Activated T-cell treated with anti-CD3 and anti-CD28 coated beads, Interleukin-2, amount 50 U/mL, for 72 hours (primary cell): ENCODE measurements at regions not wholly inside any gene's neighbourhood (a gene's known extent, or its start where the extent isn't known, plus 50 kb on each side); places are given as distances from the start of the nearest gene placed in this dataset.
A peak's percentile ranks its signal among the peaks of the same experiment; 100 is the strongest.
"Not testable (repeated sequence)": the region's sequence is repeated elsewhere in the genome, so short reads cannot be mapped to it uniquely, and the experiment has no call there.

Experiments used
- ATAC-seq, 2 donors: fragments of 150-1000 bp; cut with Tn5 transposase; replicated peaks in 1 of 2; 2 replicates each; pipeline ENCODE4 v1.10.0; 2021; ENCODE audit warnings: moderate library complexity in 2 of 2, mild to moderate bottlenecking in 1 of 2
- DNase-seq, 2 donors: peaks; one replicate each; pipeline ENCODE4 v3.0.0; 2021 to 2022; ENCODE audit warnings: mixed read lengths in 1 of 2
- H3K27ac Mint-ChIP-seq: one replicate; pipeline ENCODE4 v1.8.0; 2022; ENCODE audit warnings: mild to moderate bottlenecking, moderate library complexity, mixed read lengths
- H3K27me3 Mint-ChIP-seq: one replicate; pipeline ENCODE4 v1.8.0; 2022; ENCODE audit warnings: low read depth, mixed read lengths
- H3K36me3 Mint-ChIP-seq, 2 donors: one replicate each; pipeline ENCODE4 v1.8.0; 2022; ENCODE audit warnings: mixed read lengths in 2 of 2, mild to moderate bottlenecking in 1 of 2; ENCODE audit not compliant: insufficient read depth in 2 of 2
- H3K4me1 Mint-ChIP-seq: one replicate; pipeline ENCODE4 v1.8.0; 2022; ENCODE audit warnings: low read depth, mixed read lengths
- H3K4me3 Mint-ChIP-seq, 2 donors: one replicate each; pipeline ENCODE4 v1.8.0; 2022; ENCODE audit warnings: mild to moderate bottlenecking in 2 of 2, mixed read lengths in 2 of 2, moderate library complexity in 2 of 2
- H3K9me3 Mint-ChIP-seq, 2 donors: one replicate each; pipeline ENCODE4 v1.8.0; 2022; ENCODE audit warnings: mixed read lengths in 2 of 2

- Mint-ChIP-seq H3K4me3 (no peak overlapping the region), H3K4me1 (no peaks in the 10 kb centered on the region), H3K9me3 (no peaks in the 10 kb centered on the region), H3K27ac (no peak overlapping the region), H3K27me3 (no peaks in the 10 kb centered on the region), H3K36me3 (no peaks in the 10 kb centered on the region)
- DNase-seq (no peak), ATAC-seq (no peak)
Observed at GRCh38 chr2:234179031-234179363, 128.5 kb downstream of the SPP2 start.

GRCh38 chr2:234178330-234179030 lies 128.0 kb downstream of the SPP2 start:
- H3K36me3 Mint-ChIP-seq: no peaks in the 10 kb centered on the region
- ATAC-seq: no peak
- DNase-seq: no peak
- H3K27ac Mint-ChIP-seq: no peak overlapping the region
- H3K4me3 Mint-ChIP-seq: no peak overlapping the region
- H3K9me3 Mint-ChIP-seq: no peaks in the 10 kb centered on the region
- no peaks in the 10 kb centered on the region for H3K27me3 Mint-ChIP-seq
- no peaks in the 10 kb centered on the region for H3K4me1 Mint-ChIP-seq

GRCh38 chr2:234175649-234176048 lies 125.1 kb downstream of the SPP2 start:
- Mint-ChIP-seq H3K36me3 (no peaks in the 10 kb centered on the region), H3K9me3 (no peaks in the 10 kb centered on the region), H3K27ac (no peak overlapping the region), H3K4me3 (no peak overlapping the region), H3K27me3 (no peaks in the 10 kb centered on the region), H3K4me1 (no peaks in the 10 kb centered on the region)
- ATAC-seq (no peak), DNase-seq (no peak)

DNA sequence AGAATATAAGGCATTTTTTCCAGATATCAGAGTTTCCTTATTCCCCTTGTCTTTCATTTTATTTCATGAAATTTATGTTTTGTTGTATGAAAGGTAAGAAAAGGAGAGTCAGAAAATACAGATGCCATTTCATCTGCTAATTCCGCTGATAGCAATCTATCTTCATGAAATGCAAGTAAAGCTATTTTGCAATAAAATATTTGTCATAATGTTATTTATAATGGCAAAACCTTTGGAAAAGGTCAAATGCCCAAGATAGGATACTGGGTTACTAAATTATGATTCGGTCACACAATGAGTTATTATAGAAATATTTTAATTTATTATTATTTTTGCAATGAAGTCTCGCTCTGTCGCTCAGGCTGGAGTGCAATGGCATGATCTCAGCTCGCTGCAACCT lies 124.2 kb downstream of the SPP2 start:
- ATAC-seq (no peak), DNase-seq (no peak)
- H3K27ac Mint-ChIP-seq: no peak overlapping the region
- H3K9me3 Mint-ChIP-seq: no peaks in the 10 kb centered on the region
- H3K27me3 Mint-ChIP-seq: no peaks in the 10 kb centered on the region
- no peak overlapping the region for H3K4me3 Mint-ChIP-seq
- H3K4me1 Mint-ChIP-seq: no peaks in the 10 kb centered on the region
- no peaks in the 10 kb centered on the region for H3K36me3 Mint-ChIP-seq

DNA sequence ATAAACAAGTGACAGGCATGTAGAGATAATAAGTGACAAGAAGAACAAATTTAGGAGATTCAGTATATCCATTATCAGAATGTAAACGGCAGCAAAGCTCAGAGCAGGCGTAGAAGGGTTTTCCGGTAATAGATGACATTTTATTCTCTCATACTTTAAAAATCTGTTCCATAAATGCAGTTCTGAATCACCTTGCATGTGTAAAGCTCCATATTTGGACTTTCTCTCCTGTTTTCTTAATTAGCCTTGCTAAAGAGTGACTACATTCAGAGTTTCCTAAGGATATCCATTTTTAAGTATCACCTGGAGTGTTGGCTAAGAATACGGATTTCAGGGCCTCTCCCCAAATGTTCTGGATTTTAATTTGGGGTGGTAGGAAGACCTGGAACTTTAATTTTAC lies 122.0 kb downstream of the SPP2 start:
- no peaks in the 10 kb centered on the region for H3K36me3 Mint-ChIP-seq
- no peak overlapping the region for H3K4me3 Mint-ChIP-seq
- ATAC-seq (no peak), DNase-seq (no peak)
- no peak overlapping the region for H3K27ac Mint-ChIP-seq
- H3K4me1 Mint-ChIP-seq: no peaks in the 10 kb centered on the region
- no peaks in the 10 kb centered on the region for H3K9me3 Mint-ChIP-seq
- no peaks in the 10 kb centered on the region for H3K27me3 Mint-ChIP-seq

DNA sequence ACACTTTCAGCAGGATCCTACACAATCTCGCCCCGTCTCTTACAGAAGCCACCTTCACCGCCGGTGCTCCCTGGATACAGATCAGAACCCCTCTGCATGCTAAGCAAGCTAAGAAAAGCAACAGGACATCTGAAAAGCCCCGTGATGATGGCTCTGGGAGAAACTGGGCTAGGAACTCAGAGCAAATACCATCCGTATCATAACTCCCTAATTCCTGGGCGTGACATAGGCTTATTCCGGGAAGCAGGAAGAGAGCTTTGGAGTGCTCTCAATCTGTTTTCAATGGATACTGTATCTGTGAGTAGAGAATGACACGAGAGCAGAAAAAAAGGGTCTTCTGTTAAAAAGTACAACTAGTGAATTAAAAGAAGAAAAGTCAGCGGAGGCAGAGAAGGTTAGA lies 121.6 kb downstream of the SPP2 start:
- Mint-ChIP-seq H3K4me3 (no peak overlapping the region), H3K27me3 (no peaks in the 10 kb centered on the region), H3K9me3 (no peaks in the 10 kb centered on the region), H3K36me3 (no peaks in the 10 kb centered on the region), H3K27ac (no peak overlapping the region), H3K4me1 (no peaks in the 10 kb centered on the region)
- ATAC-seq (no peak), DNase-seq (no peak)

DNA sequence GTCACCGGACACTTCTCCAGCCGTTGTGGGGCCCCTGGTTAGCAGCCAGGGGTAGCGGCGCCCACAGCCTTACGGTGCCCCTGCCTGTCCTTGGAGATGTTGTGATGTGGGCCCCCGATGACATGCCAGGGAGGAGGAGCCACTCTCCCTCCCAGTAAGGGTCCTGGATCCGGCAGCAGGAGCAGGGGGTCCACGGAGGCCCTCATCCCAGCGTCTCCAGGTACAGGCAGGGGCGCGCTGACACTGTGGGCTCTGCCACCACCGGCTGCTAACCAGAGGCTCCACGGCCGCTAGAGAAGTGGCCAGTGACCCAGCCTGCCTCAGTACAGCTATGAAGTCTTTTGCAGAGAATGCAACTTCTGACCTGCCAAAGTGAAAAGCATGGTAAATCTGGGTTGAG lies 121.2 kb downstream of the SPP2 start:
- Mint-ChIP-seq H3K27me3 (no peaks in the 10 kb centered on the region), H3K36me3 (no peaks in the 10 kb centered on the region), H3K9me3 (no peaks in the 10 kb centered on the region), H3K4me3 (no peak overlapping the region), H3K27ac (no peak overlapping the region), H3K4me1 (no peaks in the 10 kb centered on the region)
- DNase-seq: no peak
- ATAC-seq: no peak

DNA sequence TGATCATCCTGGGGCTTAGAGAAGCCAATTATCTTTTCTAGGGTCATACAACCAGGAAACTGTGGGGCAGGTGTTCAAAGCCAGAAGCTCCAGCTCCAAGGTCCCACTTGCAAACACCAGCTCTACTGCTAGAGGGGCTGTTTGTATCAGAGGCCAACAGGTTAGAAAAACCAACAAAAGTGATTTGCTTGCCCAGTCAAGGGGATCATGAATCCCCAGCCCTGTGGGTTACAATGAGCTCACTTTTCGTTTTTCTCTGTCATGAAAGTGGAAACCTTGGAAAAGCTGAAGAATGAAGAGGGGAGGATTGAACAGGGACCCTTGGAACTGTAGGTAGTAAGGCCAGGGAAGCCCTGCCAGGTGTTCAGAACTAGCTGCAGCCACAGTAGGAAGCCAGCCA lies 119.2 kb downstream of the SPP2 start:
- DNase-seq (no peak), ATAC-seq (no peak)
- H3K27me3 Mint-ChIP-seq: no peaks in the 10 kb centered on the region
- H3K36me3 Mint-ChIP-seq: no peaks in the 10 kb centered on the region
- no peaks in the 10 kb centered on the region for H3K9me3 Mint-ChIP-seq
- no peak overlapping the region for H3K4me3 Mint-ChIP-seq
- H3K27ac Mint-ChIP-seq: no peak overlapping the region
- H3K4me1 Mint-ChIP-seq: peaks cover 4% of the 10 kb centered on the region

DNA sequence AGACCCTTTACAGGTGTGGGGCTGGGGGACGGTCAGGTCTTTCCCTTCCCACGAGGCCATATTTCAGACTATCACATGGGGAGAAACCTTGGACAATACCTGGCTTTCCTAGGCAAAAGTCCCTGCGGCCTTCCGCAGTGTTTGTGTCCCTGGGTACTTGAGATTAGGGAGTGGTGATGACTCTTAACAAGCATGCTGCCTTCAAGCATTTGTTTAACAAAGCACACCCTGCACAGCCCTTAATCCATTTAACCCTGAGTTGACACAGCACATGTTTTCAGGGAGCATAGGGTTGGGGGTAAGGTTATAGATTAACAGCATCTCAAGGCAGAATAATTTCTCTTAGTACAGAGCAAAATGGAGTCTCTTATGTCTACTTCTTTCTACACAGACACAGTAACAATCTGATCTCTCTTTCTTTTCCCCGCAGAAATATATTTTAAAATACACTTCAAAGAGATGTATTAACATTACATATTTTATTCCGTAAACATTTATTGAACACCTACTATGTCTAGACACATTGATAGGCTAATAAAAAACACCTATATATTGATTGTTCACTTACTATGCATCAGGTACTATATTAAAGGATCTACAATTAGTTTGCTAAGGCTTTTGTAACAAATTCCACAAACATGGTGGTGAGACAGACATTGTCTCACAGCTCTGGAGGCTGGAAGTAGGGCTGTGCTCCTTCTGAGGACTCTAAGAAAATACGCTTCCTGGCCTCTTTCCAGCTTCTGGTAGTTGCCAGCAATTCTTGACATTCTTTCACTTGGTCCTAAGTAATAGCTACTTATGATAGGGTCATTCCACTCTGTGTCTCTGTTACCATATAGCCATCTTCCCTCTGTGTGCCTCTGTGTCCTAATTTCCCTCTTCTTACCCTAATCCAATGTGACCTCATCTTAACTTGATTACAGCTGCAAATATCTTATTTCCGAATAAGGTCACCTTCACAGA lies 118.4 kb downstream of the SPP2 start:
- H3K4me3 Mint-ChIP-seq, H3K27me3 Mint-ChIP-seq, H3K9me3 Mint-ChIP-seq, ATAC-seq, H3K27ac Mint-ChIP-seq, DNase-seq, H3K36me3 Mint-ChIP-seq: not testable (repeated sequence)
- H3K4me1 Mint-ChIP-seq: peaks cover 12% of the 10 kb centered on the region

- Mint-ChIP-seq H3K9me3 (no peaks in the 10 kb centered on the region), H3K4me3 (no peak overlapping the region), H3K36me3 (no peaks in the 10 kb centered on the region), H3K27ac (no peak overlapping the region), H3K4me1 (peaks cover 16% of the 10 kb centered on the region), H3K27me3 (no peaks in the 10 kb centered on the region)
- ATAC-seq: no peak
- no peak for DNase-seq
Observed at GRCh38 chr2:234166531-234166930, 116.0 kb downstream of the SPP2 start.

GRCh38 chr2:234165421-234165820 lies 114.9 kb downstream of the SPP2 start:
- Mint-ChIP-seq H3K4me1 (peaks cover 16% of the 10 kb centered on the region), H3K27me3 (no peaks in the 10 kb centered on the region), H3K9me3 (no peaks in the 10 kb centered on the region), H3K4me3 (no peak overlapping the region), H3K36me3 (no peaks in the 10 kb centered on the region), H3K27ac (no peak overlapping the region)
- ATAC-seq (no peak), DNase-seq (no peak)

DNA sequence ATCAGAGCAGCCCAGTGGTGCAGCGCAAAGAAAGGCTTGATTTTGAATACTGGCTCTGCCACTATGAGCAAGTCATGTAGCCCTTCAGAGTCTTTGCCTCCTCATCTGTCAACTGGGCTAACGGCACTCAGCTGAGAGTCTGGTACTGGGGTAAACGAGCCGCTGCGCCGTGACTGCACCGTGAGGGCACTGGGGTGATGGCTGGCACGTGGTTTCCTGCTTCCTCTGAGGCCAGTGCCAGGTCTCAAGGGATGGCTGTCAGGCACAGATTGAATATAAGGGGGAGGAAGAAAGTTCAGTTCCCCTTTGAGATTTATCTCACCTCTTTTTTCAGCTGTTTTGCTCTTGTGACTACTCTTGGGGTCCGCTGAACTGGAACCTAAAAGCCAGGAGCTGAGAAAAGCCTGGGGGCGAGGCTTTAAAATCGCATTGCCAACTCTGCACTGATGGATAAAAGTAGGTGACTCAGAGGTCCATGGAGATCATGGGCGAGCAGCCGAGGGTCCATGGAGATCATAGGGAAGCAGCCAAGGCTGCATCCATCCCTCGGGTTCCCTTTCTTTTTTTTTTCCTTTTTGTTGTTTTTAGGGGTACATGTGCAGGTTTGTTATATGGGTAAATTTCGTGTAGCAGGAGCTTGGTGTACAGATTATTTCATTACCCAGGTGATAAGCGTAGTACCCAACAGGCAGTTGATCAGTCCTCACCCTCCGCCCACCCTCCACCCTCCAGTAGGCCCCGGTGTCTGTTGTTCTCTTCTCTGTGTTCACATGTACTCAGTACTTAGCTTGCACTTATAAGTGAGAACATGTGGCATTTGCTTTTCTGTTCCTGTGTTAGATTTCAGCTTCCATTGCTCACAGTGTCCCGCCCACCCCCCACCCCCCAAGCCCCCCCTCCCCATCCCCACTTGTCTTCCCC lies 114.3 kb downstream of the SPP2 start:
- Mint-ChIP-seq H3K4me1 (peaks cover 16% of the 10 kb centered on the region), H3K36me3 (no peaks in the 10 kb centered on the region), H3K9me3 (no peaks in the 10 kb centered on the region), H3K27ac (no peak overlapping the region), H3K4me3 (no peak overlapping the region), H3K27me3 (no peaks in the 10 kb centered on the region)
- ATAC-seq (peak; percentile 58 to 82), DNase-seq (peak; percentile 19 to 33)

- no peak overlapping the region for H3K4me3 Mint-ChIP-seq
Observed at GRCh38 chr2:234163510-234164045, 113.1 kb downstream of the SPP2 start.

More at GRCh38 chr2:234163510-234164045, 113.1 kb downstream of the SPP2 start:
- no peaks in the 10 kb centered on the region for H3K36me3 Mint-ChIP-seq
- no peaks in the 10 kb centered on the region for H3K9me3 Mint-ChIP-seq
- DNase-seq (no peak), ATAC-seq (no peak)
- H3K27me3 Mint-ChIP-seq: no peaks in the 10 kb centered on the region
- peaks cover 16% of the 10 kb centered on the region for H3K4me1 Mint-ChIP-seq
- peak overlapping the region; percentile 0 for H3K27ac Mint-ChIP-seq
